GM10266 (cell line): ENCODE measurements at regions not wholly inside any gene's neighbourhood (a gene's known extent, or its start where the extent isn't known, plus 50 kb on each side); places are given as distances from the start of the nearest gene placed in this dataset.

Source experiments
- DNase-seq: peaks from one replicate; pipeline ENCODE4 v3.0.0; 2012; ENCODE audit errors: extremely low spot score
- CTCF ChIP-seq: IDR thresholded peaks from 2 replicates; pipeline ENCODE4 v1.5.1; 2012; ENCODE audit warnings: mild to moderate bottlenecking, low read depth; ENCODE audit not compliant: control insufficient read depth, insufficient read depth; ENCODE audit errors: missing control alignments

GRCh38 chr2:129707800-129708199 lies 271.7 kb upstream of the RAB6C start:
- TF ChIP-seq CTCF = no peak
- DNase-seq = no peak

- no peak for TF ChIP-seq CTCF
- DNase-seq = no peak
Observed at GRCh38 chr2:129708221-129708967, 271.1 kb upstream of the RAB6C start.

- TF ChIP-seq CTCF = no peak
Observed at GRCh38 chr2:129709001-129709955, 270.2 kb upstream of the RAB6C start.

GRCh38 chr2:129709956-129710598 lies 269.4 kb upstream of the RAB6C start:
- TF ChIP-seq CTCF = no peak
- no peak for DNase-seq

More at GRCh38 chr2:129709001-129709955, 270.2 kb upstream of the RAB6C start:
- no peak for DNase-seq

- no peak for TF ChIP-seq CTCF
- DNase-seq = no peak
Observed at GRCh38 chr2:129710670-129711495, 268.6 kb upstream of the RAB6C start.

- TF ChIP-seq CTCF = no peak
- no peak for DNase-seq
Observed at GRCh38 chr2:129711816-129712675, 267.4 kb upstream of the RAB6C start.
